OCI-LY7 (cell line): ENCODE measurements at regions not wholly inside any gene's neighbourhood (a gene's known extent, or its start where the extent isn't known, plus 50 kb on each side); places are given as distances from the start of the nearest gene placed in this dataset.

Source experiments
- BruUV-seq: library from RNA; stranded (reverse); fragments of 400-500 nt; replicated peaks from 2 replicates; lab custom pipeline; 2021; lab: Mats Ljungman, UMichigan
- CTCF ChIA-PET: fragments of 300-600 bp; sonication (Branson Sonifier 250); formaldehyde crosslinking; loops from one replicate; lab custom pipeline; 2022; ENCODE audit warnings: antibody characterized with exemption; ENCODE audit not compliant: unreplicated experiment; lab: Charles Lee
- POLR2A ChIA-PET: fragments of 300-600 bp; sonication (Branson Sonifier 250); formaldehyde crosslinking; loops from one replicate; lab custom pipeline; 2022; ENCODE audit warnings: antibody characterized with exemption; lab: Charles Lee
- DNase-seq: peaks from one replicate; pipeline ENCODE4 v3.0.0-alpha.2; 2015; ENCODE audit warnings: low spot score
- H2AFZ ChIP-seq: fragments of 200-600 bp; sonication (generic), shearing (Covaris generic); 2 replicates; pipeline ENCODE4 v1.6.1; 2014; ENCODE audit warnings: mild to moderate bottlenecking, antibody characterized with exemption, low read length, moderate library complexity
- H3K27ac ChIP-seq: fragments of 200-600 bp; sonication (generic); 2 replicates; pipeline ENCODE4 v1.5.1; 2014; ENCODE audit warnings: mixed run types, low read depth, mild to moderate bottlenecking, moderate library complexity, low read length, inconsistent platforms; ENCODE audit not compliant: poor library complexity, severe bottlenecking
- H3K36me3 ChIP-seq: fragments of 200-600 bp; sonication (generic); 2 replicates; pipeline ENCODE4 v1.6.1; 2014; ENCODE audit warnings: mild to moderate bottlenecking, antibody characterized with exemption, low read length, moderate library complexity, mixed read lengths; ENCODE audit not compliant: insufficient read depth
- H3K4me1 ChIP-seq: fragments of 200-600 bp; sonication (generic); 2 replicates; pipeline ENCODE4 v1.5.1; 2014; ENCODE audit warnings: mild to moderate bottlenecking, low read length; ENCODE audit not compliant: insufficient read depth, poor library complexity, severe bottlenecking
- H3K4me2 ChIP-seq: fragments of 200-600 bp; sonication (generic); 2 replicates; pipeline ENCODE4 v1.6.1; 2014; ENCODE audit warnings: mild to moderate bottlenecking, low read length
- H3K4me3 ChIP-seq: fragments of 200-600 bp; sonication (generic); 2 replicates; pipeline ENCODE4 v1.5.1; 2014; ENCODE audit warnings: mild to moderate bottlenecking, low read depth, low read length; ENCODE audit not compliant: poor library complexity, severe bottlenecking
- H3K79me2 ChIP-seq: fragments of 200-600 bp; sonication (generic); 2 replicates; pipeline ENCODE4 v1.6.1; 2016; ENCODE audit warnings: low read depth, mild to moderate bottlenecking, low read length, moderate library complexity, mixed read lengths; ENCODE audit not compliant: insufficient read depth
- H3K9me2 ChIP-seq: fragments of 200-600 bp; sonication (generic); 2 replicates; pipeline ENCODE4 v1.6.1; 2016; ENCODE audit warnings: mild to moderate bottlenecking, low read length, mixed read lengths; ENCODE audit not compliant: insufficient read depth
- H3K9me3 ChIP-seq: fragments of 200-600 bp; sonication (generic); 2 replicates; pipeline ENCODE4 v1.6.1; 2014; ENCODE audit warnings: mild to moderate bottlenecking, mixed run types, low read length, mixed read lengths
- H4K20me1 ChIP-seq: fragments of 200-600 bp; sonication (generic); 2 replicates; pipeline ENCODE4 v1.6.1; 2014; ENCODE audit warnings: mild to moderate bottlenecking, antibody characterized with exemption, low read length, moderate library complexity, mixed read lengths; ENCODE audit not compliant: insufficient read depth
- EZH2phosphoT487 ChIP-seq: fragments of 200-600 bp; sonication (generic); IDR thresholded peaks from 2 replicates; pipeline ENCODE4 v1.6.1; 2018; ENCODE audit warnings: low read depth, borderline replicate concordance, mild to moderate bottlenecking, mixed run types, antibody characterized with exemption, low read length, moderate library complexity, mixed read lengths
- intact Hi-C: fragments of 100-400 bp; cut with micrococcal nuclease; formaldehyde crosslinking; loops from one replicate; pipeline ENCODE4 v1.10.0; 2022; ENCODE audit not compliant: unreplicated experiment
- TF ChIP-seq, protein P1 (sequence below): fragments of 200-600 bp; sonication (generic); conservative IDR thresholded peaks from 2 replicates; pipeline ENCODE4 v1.5.1; 2014; ENCODE audit warnings: mild to moderate bottlenecking, antibody characterized with exemption, low read length, moderate library complexity, mixed read lengths

DNA sequence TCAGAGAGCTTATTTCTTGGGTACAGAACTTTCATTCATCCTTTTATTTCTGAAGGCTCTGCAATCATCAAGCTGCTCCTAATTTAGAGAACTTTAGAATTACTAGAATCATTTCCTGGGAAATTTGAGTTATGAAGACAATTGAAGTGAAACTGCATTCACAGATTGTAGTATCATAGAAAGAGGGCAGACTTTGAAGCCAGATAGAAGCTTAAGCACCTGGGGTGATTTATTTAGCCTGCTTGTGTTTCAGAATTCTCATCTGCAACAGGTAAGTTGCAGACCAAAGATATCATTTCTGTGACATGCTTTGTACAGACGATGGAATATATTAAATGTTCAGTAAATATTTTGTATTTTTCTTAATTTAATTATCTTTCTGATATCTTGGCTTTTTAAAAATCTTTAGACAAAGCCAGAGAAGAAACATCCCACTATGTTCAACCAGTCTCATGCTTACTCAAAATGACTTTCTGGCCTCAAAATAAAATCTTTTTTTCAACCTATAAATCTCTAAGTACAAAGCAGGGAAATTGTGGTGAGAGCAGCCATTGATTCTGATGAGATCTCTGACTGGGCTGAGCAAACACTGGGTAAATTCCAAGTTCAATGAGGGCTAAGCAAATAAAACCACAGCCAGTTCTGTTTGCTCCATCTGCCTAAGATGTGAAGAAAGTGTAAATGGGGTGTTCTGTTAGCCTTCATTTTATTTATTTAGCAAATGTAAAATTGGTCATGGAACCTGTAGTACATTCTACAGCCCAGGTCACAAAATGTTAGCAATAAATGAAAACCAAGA, 264.7 kb upstream of the CCNG1 start:
- POLR2A ChIA-PET: no interaction called here
- CTCF ChIA-PET: no interaction called here
- H3K9me3 ChIP-seq: no peaks in the 10 kb centered on the region
- intact Hi-C loops: no loop called here
- H3K4me3 ChIP-seq: no peak overlapping the region
- H3K27ac ChIP-seq: no peak overlapping the region
- H3K79me2 ChIP-seq: no peaks in the 10 kb centered on the region
- no peaks in the 10 kb centered on the region for H3K9me2 ChIP-seq
- no peak overlapping the region for H2AFZ ChIP-seq
- BruUV-seq: no TSS peak
- H3K4me2 ChIP-seq: no peak overlapping the region
- no peaks in the 10 kb centered on the region for H3K4me1 ChIP-seq
- H3K36me3 ChIP-seq: no peaks in the 10 kb centered on the region
- H4K20me1 ChIP-seq: no peaks in the 10 kb centered on the region
- DNase-seq: no peak
- TF ChIP-seq EZH2phosphoT487: no peak
- TF ChIP-seq, protein P1, sequence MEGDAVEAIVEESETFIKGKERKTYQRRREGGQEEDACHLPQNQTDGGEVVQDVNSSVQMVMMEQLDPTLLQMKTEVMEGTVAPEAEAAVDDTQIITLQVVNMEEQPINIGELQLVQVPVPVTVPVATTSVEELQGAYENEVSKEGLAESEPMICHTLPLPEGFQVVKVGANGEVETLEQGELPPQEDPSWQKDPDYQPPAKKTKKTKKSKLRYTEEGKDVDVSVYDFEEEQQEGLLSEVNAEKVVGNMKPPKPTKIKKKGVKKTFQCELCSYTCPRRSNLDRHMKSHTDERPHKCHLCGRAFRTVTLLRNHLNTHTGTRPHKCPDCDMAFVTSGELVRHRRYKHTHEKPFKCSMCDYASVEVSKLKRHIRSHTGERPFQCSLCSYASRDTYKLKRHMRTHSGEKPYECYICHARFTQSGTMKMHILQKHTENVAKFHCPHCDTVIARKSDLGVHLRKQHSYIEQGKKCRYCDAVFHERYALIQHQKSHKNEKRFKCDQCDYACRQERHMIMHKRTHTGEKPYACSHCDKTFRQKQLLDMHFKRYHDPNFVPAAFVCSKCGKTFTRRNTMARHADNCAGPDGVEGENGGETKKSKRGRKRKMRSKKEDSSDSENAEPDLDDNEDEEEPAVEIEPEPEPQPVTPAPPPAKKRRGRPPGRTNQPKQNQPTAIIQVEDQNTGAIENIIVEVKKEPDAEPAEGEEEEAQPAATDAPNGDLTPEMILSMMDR: no peak

DNA sequence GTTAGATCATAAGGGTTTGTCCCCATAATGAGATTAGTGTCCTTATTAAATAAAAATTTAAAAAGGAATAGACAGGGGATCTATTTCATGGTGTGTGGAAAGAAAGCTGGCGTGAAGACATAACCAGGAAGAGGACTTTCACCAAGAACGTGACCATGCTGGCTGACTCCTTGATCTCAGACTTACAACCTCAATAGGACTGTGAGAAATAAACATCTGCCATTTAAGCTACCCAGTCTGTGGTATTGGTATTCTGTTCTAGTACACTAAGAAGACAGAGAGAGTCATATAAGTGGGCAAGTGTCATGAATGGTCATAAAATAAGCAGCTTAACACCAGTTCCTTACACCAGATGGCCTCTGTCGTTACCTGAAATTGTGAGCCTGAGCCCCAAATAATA, 259.4 kb upstream of the CCNG1 start:
- TF ChIP-seq, protein P1: no peak
- TF ChIP-seq EZH2phosphoT487: no peak
- H4K20me1 ChIP-seq: no peaks in the 10 kb centered on the region
- CTCF ChIA-PET: no interaction called here
- no peaks in the 10 kb centered on the region for H3K9me2 ChIP-seq
- H3K4me3 ChIP-seq: no peak overlapping the region
- H3K9me3 ChIP-seq: no peaks in the 10 kb centered on the region
- intact Hi-C loops: no loop called here
- H3K79me2 ChIP-seq: no peaks in the 10 kb centered on the region
- BruUV-seq: no TSS peak
- POLR2A ChIA-PET: interaction anchor here (0.6 to 0.7 kb wide), 2 partner anchors 10 to 558 kb away, joined by 3 to 4 read pairs; no protein-coding TSS in a partner anchor
- no peaks in the 10 kb centered on the region for H3K36me3 ChIP-seq
- H3K4me2 ChIP-seq: no peak overlapping the region
- H2AFZ ChIP-seq: no peak overlapping the region
- no peak overlapping the region for H3K27ac ChIP-seq
- DNase-seq: no peak
- H3K4me1 ChIP-seq: no peaks in the 10 kb centered on the region

DNA sequence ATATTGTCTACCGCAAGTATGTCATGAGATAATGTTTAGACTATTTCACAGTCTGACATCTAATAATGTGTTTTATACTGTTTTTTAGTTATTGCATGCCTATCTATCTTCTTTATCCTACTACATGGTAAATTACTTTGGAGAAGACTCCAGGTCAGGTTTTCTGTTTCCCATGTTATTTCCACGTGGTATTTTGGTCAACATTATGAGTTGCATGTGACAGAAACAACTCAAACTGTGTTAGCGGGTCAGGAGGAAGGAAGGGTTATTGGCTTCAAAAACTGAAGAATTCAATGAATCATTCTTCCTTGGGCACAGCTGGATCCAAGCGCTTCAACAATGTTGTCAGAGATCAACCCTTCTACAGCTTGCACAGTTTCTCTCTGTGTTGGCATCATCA, 252.1 kb upstream of the CCNG1 start:
- intact Hi-C loops: no loop called here
- H3K4me2 ChIP-seq: no peak overlapping the region
- BruUV-seq: no TSS peak

More for the DNA sequence above, 252.1 kb upstream of the CCNG1 start:
- H3K9me3 ChIP-seq: no peaks in the 10 kb centered on the region
- no peak overlapping the region for H2AFZ ChIP-seq
- H3K79me2 ChIP-seq: no peaks in the 10 kb centered on the region
- DNase-seq: no peak
- no peaks in the 10 kb centered on the region for H3K4me1 ChIP-seq
- TF ChIP-seq, protein P1: no peak
- TF ChIP-seq EZH2phosphoT487: no peak
- CTCF ChIA-PET: no interaction called here
- no peak overlapping the region for H3K27ac ChIP-seq
- H3K9me2 ChIP-seq: no peaks in the 10 kb centered on the region
- H4K20me1 ChIP-seq: no peaks in the 10 kb centered on the region
- no peak overlapping the region for H3K4me3 ChIP-seq
- POLR2A ChIA-PET: interaction anchor here (0.5 to 0.6 kb wide), 2 partner anchors 10 to 199 kb away, joined by 3 read pairs; no protein-coding TSS in a partner anchor
- no peaks in the 10 kb centered on the region for H3K36me3 ChIP-seq
